Activated naive CD8-positive, alpha-beta T cell (primary cell): ENCODE measurements at regions not wholly inside any gene's neighbourhood (a gene's known extent, or its start where the extent isn't known, plus 50 kb on each side); places are given as distances from the start of the nearest gene placed in this dataset.
"Not testable (repeated sequence)": the region's sequence is repeated elsewhere in the genome, so short reads cannot be mapped to it uniquely, and the experiment has no call there.

Experiments
- H3K27ac Mint-ChIP-seq: one replicate; pipeline ENCODE4 v1.8.0; 2021; ENCODE audit warnings: mixed read lengths
- H3K27me3 Mint-ChIP-seq: one replicate; pipeline ENCODE4 v1.8.0; 2021; ENCODE audit warnings: mixed read lengths
- H3K36me3 Mint-ChIP-seq: one replicate; pipeline ENCODE4 v1.8.0; 2021; ENCODE audit warnings: mixed read lengths
- H3K4me1 Mint-ChIP-seq: one replicate; pipeline ENCODE4 v1.8.0; 2021; ENCODE audit warnings: low read depth, mixed read lengths
- H3K4me3 Mint-ChIP-seq: one replicate; pipeline ENCODE4 v1.8.0; 2021; ENCODE audit warnings: mild to moderate bottlenecking, mixed read lengths
- H3K9me3 Mint-ChIP-seq: one replicate; pipeline ENCODE4 v1.8.0; 2021; ENCODE audit warnings: low read depth, mixed read lengths

DNA sequence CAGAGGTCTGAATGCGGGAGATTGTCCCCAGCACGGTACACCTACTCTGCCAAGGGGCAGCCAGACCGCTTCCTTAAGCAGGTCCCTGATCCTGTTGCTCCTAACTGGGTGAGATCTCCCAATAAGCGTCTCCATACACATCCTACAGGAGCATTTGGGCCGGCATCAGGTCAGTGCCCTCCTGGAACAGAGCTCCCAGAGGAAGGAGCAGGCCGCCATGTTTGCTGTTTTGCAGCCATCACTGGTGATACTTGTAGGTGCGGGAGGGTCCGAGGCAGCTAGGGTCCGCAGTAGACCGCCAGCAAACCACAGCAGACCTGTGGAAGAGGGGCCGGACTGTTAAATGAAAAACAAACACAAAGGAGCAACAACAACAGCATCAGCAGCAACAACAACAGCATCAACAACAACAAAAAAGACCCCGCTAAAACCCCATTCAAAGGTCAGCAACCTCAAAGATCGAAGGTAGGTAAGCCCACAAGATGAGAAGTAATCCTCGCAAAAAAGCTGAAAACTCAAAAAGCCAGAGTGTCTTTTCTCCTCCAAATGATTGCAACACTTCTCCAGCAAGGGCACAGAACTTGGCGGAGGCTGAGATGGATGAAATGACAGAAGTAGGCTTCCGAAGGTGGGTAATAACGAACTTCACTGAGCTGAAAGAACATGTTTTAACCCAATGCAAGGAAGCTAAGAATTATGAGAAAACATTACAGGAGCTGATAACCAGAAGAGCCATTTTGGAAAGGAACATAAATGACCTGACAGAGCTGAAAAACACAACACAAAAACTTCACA, 79.0 kb upstream of the CDH7 start:
- Mint-ChIP-seq H3K36me3 (no peaks in the 10 kb centered on the region), H3K27ac (no peak overlapping the region), H3K4me1 (no peaks in the 10 kb centered on the region), H3K9me3 (peaks cover 6% of the 10 kb centered on the region), H3K27me3 (no peaks in the 10 kb centered on the region), H3K4me3 (no peak overlapping the region)

DNA sequence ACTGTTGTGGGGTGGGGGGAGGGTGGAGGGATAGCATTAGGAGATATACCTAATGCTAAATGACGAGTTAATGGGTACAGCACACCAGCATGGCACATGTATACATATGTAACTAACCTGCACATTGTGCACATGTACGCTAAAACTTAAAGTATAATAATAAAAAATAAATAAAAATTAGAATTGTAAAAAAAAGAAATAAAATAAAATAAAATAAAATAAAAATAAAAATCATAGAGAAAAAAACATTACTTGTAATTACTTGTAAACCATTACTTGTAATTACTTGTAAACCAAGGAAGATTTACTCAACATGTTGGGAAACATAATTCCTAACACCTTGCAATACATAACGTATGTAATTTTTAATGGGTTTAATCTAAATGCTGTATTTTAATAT, 80.7 kb upstream of the CDH7 start:
- not testable (repeated sequence) for H3K4me3 Mint-ChIP-seq, H3K36me3 Mint-ChIP-seq, H3K9me3 Mint-ChIP-seq, H3K27me3 Mint-ChIP-seq, H3K27ac Mint-ChIP-seq, H3K4me1 Mint-ChIP-seq

DNA sequence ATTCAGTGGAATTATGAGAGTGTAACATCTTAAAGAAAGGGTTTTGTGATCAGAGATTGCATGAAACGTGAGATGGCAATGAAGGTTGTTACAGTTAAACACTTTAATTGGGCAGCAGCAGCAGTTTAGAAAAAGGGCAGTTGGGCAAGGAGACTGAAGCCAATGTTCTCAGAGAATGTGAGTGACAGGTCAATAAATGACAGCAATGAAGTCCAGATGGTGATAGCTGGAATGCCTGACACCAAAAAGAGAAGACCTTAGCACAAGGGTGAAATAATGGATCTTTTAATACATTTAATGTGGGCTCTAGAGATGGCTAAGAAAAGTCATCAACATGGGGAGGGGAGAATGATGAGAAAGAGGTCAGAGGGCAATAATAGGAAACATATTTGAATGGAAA, 89.4 kb upstream of the CDH7 start:
- no peaks in the 10 kb centered on the region for H3K36me3 Mint-ChIP-seq
- H3K4me1 Mint-ChIP-seq, result no peaks in the 10 kb centered on the region
- no peak overlapping the region for H3K27ac Mint-ChIP-seq
- H3K9me3 Mint-ChIP-seq, result no peaks in the 10 kb centered on the region
- H3K27me3 Mint-ChIP-seq, result no peaks in the 10 kb centered on the region
- no peak overlapping the region for H3K4me3 Mint-ChIP-seq

GRCh38 chr18:65659912-65660311, 90.9 kb upstream of the CDH7 start:
- Mint-ChIP-seq H3K27me3 (no peaks in the 10 kb centered on the region), H3K9me3 (no peaks in the 10 kb centered on the region), H3K27ac (no peak overlapping the region), H3K36me3 (no peaks in the 10 kb centered on the region), H3K4me1 (no peaks in the 10 kb centered on the region), H3K4me3 (no peak overlapping the region)

DNA sequence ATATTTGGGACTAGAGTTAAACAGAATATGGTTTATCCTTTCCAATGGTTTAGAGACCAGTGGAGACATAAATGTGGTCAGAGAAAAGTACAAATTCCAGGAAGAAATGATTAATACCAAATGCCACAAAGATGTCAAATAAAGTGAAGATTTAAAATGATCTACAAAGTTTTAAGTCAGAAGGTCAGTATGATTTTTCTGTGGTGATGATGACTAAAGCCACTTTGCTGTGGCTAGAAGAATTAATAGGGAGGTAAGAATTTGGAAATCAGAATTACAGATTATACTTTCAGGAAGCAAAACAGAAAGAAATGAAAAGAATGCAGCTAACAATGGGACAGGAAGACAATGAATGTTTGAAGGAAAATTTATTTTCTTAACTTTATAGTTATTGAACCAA, 91.5 kb upstream of the CDH7 start:
- Mint-ChIP-seq H3K27me3 (no peaks in the 10 kb centered on the region), H3K4me1 (no peaks in the 10 kb centered on the region), H3K9me3 (no peaks in the 10 kb centered on the region), H3K36me3 (no peaks in the 10 kb centered on the region), H3K4me3 (no peak overlapping the region), H3K27ac (no peak overlapping the region)

DNA sequence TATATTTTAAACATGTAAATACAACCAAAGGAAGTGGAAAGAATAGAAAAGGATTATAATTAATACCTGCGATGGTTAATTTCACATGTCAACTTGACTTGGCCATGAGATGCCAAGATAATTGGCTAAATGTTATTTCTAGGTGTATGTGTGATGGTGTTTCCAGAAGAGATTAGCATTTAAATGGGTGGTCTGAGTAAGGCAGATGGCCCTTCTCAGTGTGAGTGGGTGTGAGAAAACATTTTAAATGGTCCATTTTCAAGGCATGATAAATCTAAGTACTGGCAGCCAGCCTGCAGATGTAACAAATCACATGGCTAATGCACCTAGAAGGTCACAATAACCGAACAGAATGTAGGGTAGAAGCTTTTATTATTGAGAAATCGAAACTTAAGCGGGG, 99.6 kb upstream of the CDH7 start:
- Mint-ChIP-seq H3K9me3 (no peaks in the 10 kb centered on the region), H3K4me3 (no peak overlapping the region), H3K27me3 (no peaks in the 10 kb centered on the region), H3K27ac (no peak overlapping the region), H3K4me1 (no peaks in the 10 kb centered on the region), H3K36me3 (no peaks in the 10 kb centered on the region)

DNA sequence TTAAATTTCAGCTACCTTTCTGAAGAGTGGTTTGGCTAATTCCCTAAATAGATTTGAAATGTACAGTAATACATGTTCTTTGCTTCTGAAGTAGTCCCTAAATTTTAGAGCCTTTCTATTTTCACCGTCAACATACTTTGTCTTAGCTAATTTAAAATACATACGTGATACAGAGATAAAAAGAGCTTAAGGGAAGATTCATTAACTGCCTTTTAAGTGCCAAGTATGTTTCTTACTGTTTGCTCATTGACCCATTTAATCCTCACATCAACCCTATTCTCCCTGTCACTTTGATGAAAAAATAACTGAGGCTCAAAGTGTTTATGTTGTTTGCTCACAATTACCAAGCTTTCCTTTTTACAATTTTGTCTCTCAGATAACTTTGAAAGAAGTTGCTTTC, 118.6 kb upstream of the CDH7 start:
- H3K4me3 Mint-ChIP-seq, result no peak overlapping the region
- no peaks in the 10 kb centered on the region for H3K27me3 Mint-ChIP-seq
- H3K36me3 Mint-ChIP-seq, result no peaks in the 10 kb centered on the region
- H3K4me1 Mint-ChIP-seq, result no peaks in the 10 kb centered on the region
- no peak overlapping the region for H3K27ac Mint-ChIP-seq
- H3K9me3 Mint-ChIP-seq, result peaks cover 4% of the 10 kb centered on the region

GRCh38 chr18:65631766-65632165, 119.0 kb upstream of the CDH7 start:
- H3K36me3 Mint-ChIP-seq, result no peaks in the 10 kb centered on the region

GRCh38 chr18:65628390-65628789, 122.4 kb upstream of the CDH7 start:
- Mint-ChIP-seq H3K27ac (no peak overlapping the region), H3K9me3 (peaks cover 4% of the 10 kb centered on the region), H3K4me1 (no peaks in the 10 kb centered on the region), H3K27me3 (no peaks in the 10 kb centered on the region), H3K36me3 (no peaks in the 10 kb centered on the region), H3K4me3 (no peak overlapping the region)

More at GRCh38 chr18:65631766-65632165, 119.0 kb upstream of the CDH7 start:
- no peaks in the 10 kb centered on the region for H3K27me3 Mint-ChIP-seq
- no peak overlapping the region for H3K27ac Mint-ChIP-seq
- H3K4me3 Mint-ChIP-seq, result no peak overlapping the region
- peaks cover 4% of the 10 kb centered on the region for H3K9me3 Mint-ChIP-seq
- H3K4me1 Mint-ChIP-seq, result no peaks in the 10 kb centered on the region

- Mint-ChIP-seq H3K4me1 (no peaks in the 10 kb centered on the region), H3K27ac (no peak overlapping the region), H3K27me3 (no peaks in the 10 kb centered on the region), H3K36me3 (no peaks in the 10 kb centered on the region), H3K9me3 (peaks cover 7% of the 10 kb centered on the region), H3K4me3 (no peak overlapping the region)
These were observed 127.1 kb upstream of the CDH7 start for GRCh38 chr18:65623676-65624075.

GRCh38 chr18:65622436-65622835, 128.4 kb upstream of the CDH7 start:
- H3K4me3 Mint-ChIP-seq, result no peak overlapping the region
- no peaks in the 10 kb centered on the region for H3K36me3 Mint-ChIP-seq
- no peak overlapping the region for H3K27ac Mint-ChIP-seq
- no peaks in the 10 kb centered on the region for H3K4me1 Mint-ChIP-seq
- peaks cover 12% of the 10 kb centered on the region for H3K9me3 Mint-ChIP-seq
- H3K27me3 Mint-ChIP-seq, result no peaks in the 10 kb centered on the region

DNA sequence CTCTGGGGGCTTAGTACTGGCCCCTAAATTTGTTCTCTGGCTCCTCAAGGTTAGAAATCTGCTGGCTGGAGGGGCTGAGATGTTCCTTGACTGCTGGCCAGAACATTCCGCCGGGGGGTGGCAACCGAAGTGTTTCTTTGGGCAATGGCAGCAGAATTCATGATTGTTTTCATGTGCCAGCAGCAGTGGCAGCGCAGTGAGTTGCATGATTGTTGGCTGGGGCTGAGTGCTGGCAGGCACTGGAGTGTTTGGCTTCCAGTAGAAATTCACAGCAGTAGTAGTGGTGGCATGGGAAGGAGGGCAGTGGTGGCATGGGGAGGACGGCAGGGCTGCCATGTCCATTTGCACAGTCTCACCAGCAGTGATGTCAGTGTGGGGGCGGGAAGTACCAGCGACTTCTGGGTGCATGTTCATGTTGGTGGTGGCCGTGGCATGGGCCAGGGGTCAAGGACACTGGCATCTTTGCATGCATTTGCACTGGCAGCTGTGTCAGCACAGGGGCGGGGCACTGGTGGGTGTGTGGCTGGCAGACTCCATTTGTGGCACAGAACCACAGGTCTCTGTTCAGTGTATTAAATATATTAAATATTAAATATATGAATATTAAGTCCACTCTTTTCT, 130.6 kb upstream of the CDH7 start:
- Mint-ChIP-seq H3K36me3 (no peaks in the 10 kb centered on the region), H3K4me1 (no peaks in the 10 kb centered on the region), H3K27me3 (no peaks in the 10 kb centered on the region), H3K9me3 (peaks cover 12% of the 10 kb centered on the region), H3K27ac (no peak overlapping the region), H3K4me3 (no peak overlapping the region)

DNA sequence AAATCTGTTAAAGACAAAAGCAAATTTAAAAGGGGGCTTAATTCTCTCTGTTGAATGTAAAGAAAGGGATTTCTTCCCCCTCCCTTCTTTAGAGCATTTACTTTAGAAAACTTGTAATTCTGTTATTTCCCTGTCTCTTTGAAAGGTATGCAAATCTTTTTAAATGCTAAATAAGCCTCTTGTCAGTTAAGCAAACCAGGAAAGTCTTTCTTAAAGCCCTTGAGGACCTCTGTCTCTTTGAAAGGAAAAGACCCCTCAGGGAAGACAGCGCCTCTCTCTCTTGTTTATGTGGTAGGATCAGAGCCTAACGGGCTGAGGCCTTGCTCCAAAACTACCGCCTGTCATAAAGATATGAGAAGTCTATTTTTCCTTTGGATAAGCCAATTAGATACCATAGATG, 139.9 kb upstream of the CDH7 start:
- Mint-ChIP-seq H3K4me1 (no peaks in the 10 kb centered on the region), H3K9me3 (no peaks in the 10 kb centered on the region), H3K36me3 (no peaks in the 10 kb centered on the region), H3K4me3 (no peak overlapping the region), H3K27ac (no peak overlapping the region), H3K27me3 (no peaks in the 10 kb centered on the region)

GRCh38 chr18:65608471-65608870, 142.3 kb upstream of the CDH7 start:
- Mint-ChIP-seq H3K4me1 (no peaks in the 10 kb centered on the region), H3K36me3 (no peaks in the 10 kb centered on the region), H3K27ac (no peak overlapping the region), H3K27me3 (no peaks in the 10 kb centered on the region), H3K9me3 (no peaks in the 10 kb centered on the region), H3K4me3 (no peak overlapping the region)

- no peaks in the 10 kb centered on the region for H3K4me1 Mint-ChIP-seq
- no peaks in the 10 kb centered on the region for H3K36me3 Mint-ChIP-seq
These were observed 143.7 kb upstream of the CDH7 start for GRCh38 chr18:65607161-65607560.

More at GRCh38 chr18:65607161-65607560, 143.7 kb upstream of the CDH7 start:
- no peaks in the 10 kb centered on the region for H3K27me3 Mint-ChIP-seq
- H3K4me3 Mint-ChIP-seq, result no peak overlapping the region
- peaks cover 3% of the 10 kb centered on the region for H3K9me3 Mint-ChIP-seq
- H3K27ac Mint-ChIP-seq, result no peak overlapping the region
